ENCODE measurements at regions not wholly inside any gene's neighbourhood (a gene's known extent, or its start where the extent isn't known, plus 50 kb on each side); places are given as distances from the start of the nearest gene placed in this dataset.
"Not testable (repeated sequence)": the region's sequence is repeated elsewhere in the genome, so short reads cannot be mapped to it uniquely, and the experiment has no call there.

DNA sequence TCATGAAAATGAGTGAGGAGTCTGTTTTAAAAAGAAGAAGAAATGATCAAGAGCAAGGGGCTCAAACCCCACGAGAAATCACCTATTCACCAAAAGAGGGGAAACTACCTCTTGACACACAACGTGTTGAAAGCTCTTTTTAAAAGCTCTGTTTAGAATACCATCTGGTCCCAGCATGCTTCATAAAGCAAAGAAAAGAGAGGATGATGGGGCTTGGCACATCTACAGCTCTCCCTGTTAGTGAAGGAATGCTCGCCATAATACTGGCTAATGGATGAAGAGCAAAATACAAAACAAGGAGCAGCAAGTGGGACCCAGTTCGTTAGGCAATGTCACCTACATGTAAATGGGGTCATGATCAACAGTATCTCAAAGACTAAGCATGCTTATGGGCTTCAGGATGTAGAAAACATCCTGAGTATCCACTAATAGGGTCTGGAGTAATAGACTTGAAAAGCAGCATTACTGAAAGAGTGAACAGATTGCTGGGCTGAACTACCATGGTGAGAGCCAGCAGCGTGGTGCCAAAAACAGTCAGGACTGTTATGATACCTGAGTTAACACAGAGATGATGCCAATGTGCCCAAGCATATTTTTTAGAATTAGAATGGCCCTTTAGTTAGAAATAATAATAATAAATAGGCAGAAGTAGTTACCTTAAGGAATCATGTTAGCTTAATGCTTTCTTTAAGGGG is 159.7 kb upstream of the POU1F1 start:
- no peaks in the 10 kb centered on the region for H3K36me3 Mint-ChIP-seq
- ChIA-PET POLR2A (no interaction called here), CTCF (no interaction called here)
- no peaks in the 10 kb centered on the region for H3K27me3 Mint-ChIP-seq (ENCODE audit: low read depth)
- no peaks in the 10 kb centered on the region for H3K4me1 Mint-ChIP-seq
- no peak for DNase-seq (ENCODE audit: low spot score)
- TF ChIP-seq ATF6 (CRISPR knock-in tag; IDR thresholded peaks at IDR 0.05) (no peak), ATF1 (CRISPR knock-in tag; IDR thresholded peaks at IDR 0.05) (no peak), ZNF121 (CRISPR knock-in tag; IDR thresholded peaks at IDR 0.05) (no peak), ZBTB21 (CRISPR knock-in tag; IDR thresholded peaks at IDR 0.05; ENCODE audit: borderline replicate concordance) (no peak), NFATC4 (CRISPR knock-in tag; IDR thresholded peaks at IDR 0.05) (no peak), TP53 (CRISPR knock-in tag; IDR thresholded peaks at IDR 0.05) (no peak)
- peaks cover 5% of the 10 kb centered on the region for H3K9me3 Mint-ChIP-seq
- H3K4me3 Mint-ChIP-seq = no peak overlapping the region
- no peak for ATAC-seq
- no peak overlapping the region for H3K27ac Mint-ChIP-seq

- DNase-seq (ENCODE audit: low spot score); POLR2A ChIA-PET; H3K27ac Mint-ChIP-seq; CTCF ChIA-PET; ATAC-seq; H3K27me3 Mint-ChIP-seq (ENCODE audit: low read depth); H3K4me1 Mint-ChIP-seq; H3K36me3 Mint-ChIP-seq; H3K4me3 Mint-ChIP-seq: not testable (repeated sequence)
- H3K9me3 Mint-ChIP-seq = peaks cover 12% of the 10 kb centered on the region
Observed at GRCh38 chr3:87433445-87433844, 157.1 kb upstream of the POU1F1 start.

- ChIA-PET CTCF (no interaction called here), POLR2A (no interaction called here)
- TF ChIP-seq MXD4 (CRISPR knock-in tag; IDR thresholded peaks at IDR 0.05; ENCODE audit: borderline replicate concordance) (no peak), JUN (CRISPR knock-in tag; IDR thresholded peaks at IDR 0.05) (no peak), IRF2 (CRISPR knock-in tag; IDR thresholded peaks at IDR 0.05; ENCODE audit: borderline replicate concordance, low read depth) (no peak), ATF1 (CRISPR knock-in tag; IDR thresholded peaks at IDR 0.05) (no peak), ZNF232 (CRISPR knock-in tag; IDR thresholded peaks at IDR 0.05) (no peak), SOX15 (CRISPR knock-in tag; IDR thresholded peaks at IDR 0.05) (no peak), TEAD4 (CRISPR knock-in tag; IDR thresholded peaks at IDR 0.05) (no peak), ZMAT4 (CRISPR knock-in tag; IDR thresholded peaks at IDR 0.05) (no peak), RELA (CRISPR knock-in tag; IDR thresholded peaks at IDR 0.05; ENCODE audit: borderline replicate concordance) (no peak)
- TF ChIP-seq, protein P1, sequence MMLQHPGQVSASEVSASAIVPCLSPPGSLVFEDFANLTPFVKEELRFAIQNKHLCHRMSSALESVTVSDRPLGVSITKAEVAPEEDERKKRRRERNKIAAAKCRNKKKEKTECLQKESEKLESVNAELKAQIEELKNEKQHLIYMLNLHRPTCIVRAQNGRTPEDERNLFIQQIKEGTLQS (CRISPR knock-in tag; conservative IDR thresholded peaks at IDR 0.05) = no peak
- Mint-ChIP-seq H3K27me3 (ENCODE audit: low read depth) (no peaks in the 10 kb centered on the region), H3K4me3 (no peak overlapping the region), H3K9me3 (peaks cover 7% of the 10 kb centered on the region; the same call in 1 of the 2 replicates), H3K27ac (no peak overlapping the region), H3K36me3 (no peaks in the 10 kb centered on the region), H3K4me1 (no peaks in the 10 kb centered on the region)
- DNase-seq (ENCODE audit: low spot score) = no peak
- ATAC-seq = no peak
Observed at GRCh38 chr3:87426918-87427317, 150.5 kb upstream of the POU1F1 start.

GRCh38 chr3:87425056-87425455 is 148.7 kb upstream of the POU1F1 start:
- Mint-ChIP-seq H3K27ac (no peak overlapping the region), H3K27me3 (ENCODE audit: low read depth) (no peaks in the 10 kb centered on the region), H3K9me3 (peaks cover 4% of the 10 kb centered on the region; the same call in 1 of the 2 replicates), H3K36me3 (no peaks in the 10 kb centered on the region), H3K4me1 (no peaks in the 10 kb centered on the region), H3K4me3 (no peak overlapping the region)
- DNase-seq (ENCODE audit: low spot score) (no peak), ATAC-seq (no peak)
- CTCF ChIA-PET = no interaction called here
- POLR2A ChIA-PET = no interaction called here
- TF ChIP-seq SMAD4 (CRISPR knock-in tag; IDR thresholded peaks at IDR 0.05) (no peak), ZBTB43 (CRISPR knock-in tag; IDR thresholded peaks at IDR 0.05) (no peak), USF2 (CRISPR knock-in tag; IDR thresholded peaks at IDR 0.05) (no peak), PRRX2 (CRISPR knock-in tag; IDR thresholded peaks at IDR 0.05) (no peak)
- TF ChIP-seq, protein P2, sequence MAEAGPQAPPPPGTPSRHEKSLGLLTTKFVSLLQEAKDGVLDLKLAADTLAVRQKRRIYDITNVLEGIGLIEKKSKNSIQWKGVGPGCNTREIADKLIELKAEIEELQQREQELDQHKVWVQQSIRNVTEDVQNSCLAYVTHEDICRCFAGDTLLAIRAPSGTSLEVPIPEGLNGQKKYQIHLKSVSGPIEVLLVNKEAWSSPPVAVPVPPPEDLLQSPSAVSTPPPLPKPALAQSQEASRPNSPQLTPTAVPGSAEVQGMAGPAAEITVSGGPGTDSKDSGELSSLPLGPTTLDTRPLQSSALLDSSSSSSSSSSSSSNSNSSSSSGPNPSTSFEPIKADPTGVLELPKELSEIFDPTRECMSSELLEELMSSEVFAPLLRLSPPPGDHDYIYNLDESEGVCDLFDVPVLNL (CRISPR knock-in tag; IDR thresholded peaks at IDR 0.05; ENCODE audit: borderline replicate concordance, low read depth) = no peak
